ENCODE measurements at regions not wholly inside any gene's neighbourhood (a gene's known extent, or its start where the extent isn't known, plus 50 kb on each side); places are given as distances from the start of the nearest gene placed in this dataset.

DNA sequence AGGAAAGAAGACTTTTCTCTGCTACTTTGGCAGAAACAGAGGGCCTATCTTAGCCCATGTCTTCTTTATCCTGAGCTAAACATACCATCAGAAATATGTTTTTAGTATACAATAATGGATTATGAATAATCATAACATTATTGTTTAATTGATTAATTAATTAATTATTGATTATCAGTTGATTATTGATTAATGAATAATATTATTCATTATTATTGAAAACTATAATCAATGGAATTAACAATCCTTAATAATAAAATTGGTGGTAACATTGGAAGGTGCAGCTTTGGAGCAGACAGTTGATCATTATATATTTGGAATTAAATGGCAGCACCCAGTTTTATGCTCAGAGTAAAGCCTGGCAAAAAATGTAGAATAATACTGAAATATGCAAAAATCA lies 655.9 kb upstream of the ARGLU1 start:
- DNase-seq = no peak

DNA sequence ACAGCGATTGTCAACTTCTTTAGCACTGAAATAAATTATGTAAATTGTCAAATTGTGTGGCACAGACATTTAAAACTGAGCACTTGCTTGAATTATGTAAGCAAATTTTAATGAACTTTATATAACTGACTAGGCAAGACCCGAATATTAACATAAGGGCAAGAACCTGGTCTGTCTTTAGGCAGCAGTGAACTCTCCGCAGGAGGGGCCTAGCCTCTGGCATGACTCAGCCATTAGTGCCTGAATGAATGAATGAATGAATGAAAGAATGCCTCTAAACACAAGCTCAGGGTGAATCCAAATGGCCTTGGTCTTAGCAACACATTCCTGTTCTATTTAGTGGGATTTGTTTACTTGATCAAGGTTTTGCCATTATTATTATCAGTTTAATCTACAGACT lies 654.7 kb upstream of the ARGLU1 start:
- DNase-seq = no peak

DNA sequence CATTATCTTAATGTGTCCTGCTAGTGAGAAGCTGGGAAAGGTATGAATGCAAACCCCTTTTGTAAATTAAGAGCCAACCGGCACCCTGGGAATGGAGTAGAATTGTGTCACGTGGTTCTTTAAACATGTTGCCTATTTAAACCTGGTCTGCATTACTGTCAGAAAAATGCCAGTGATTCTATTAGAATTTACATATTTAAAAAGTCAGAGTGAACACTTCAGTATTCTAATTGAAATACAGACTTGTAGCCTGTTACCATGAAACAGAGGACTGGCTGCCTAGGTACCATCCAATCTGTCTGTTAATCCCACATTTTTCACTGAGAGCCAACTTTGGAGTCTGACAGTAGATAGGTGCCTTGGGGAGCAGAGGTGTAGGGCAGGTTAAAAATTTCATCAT lies 652.3 kb upstream of the ARGLU1 start:
- DNase-seq = no peak

DNA sequence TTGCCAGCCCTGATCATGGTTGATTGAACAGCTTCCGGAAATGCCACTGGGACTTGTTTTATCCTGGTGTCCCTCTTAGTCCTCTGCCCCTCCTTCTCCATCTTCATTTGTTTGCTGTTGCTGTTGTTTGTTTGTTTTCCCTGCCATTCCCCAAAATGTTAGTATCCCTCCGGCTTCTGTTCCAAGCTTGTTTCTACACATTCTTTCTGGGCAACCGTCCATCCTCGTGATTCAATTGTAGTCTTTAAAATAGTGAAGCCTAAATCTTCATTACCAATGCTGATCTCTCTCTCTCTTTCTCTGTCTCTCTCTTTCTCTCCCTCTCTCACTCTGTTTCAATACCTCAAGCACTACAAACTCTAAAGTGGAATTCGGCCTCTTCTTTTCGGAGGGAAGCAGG lies 649.3 kb upstream of the ARGLU1 start:
- DNase-seq = no peak

DNA sequence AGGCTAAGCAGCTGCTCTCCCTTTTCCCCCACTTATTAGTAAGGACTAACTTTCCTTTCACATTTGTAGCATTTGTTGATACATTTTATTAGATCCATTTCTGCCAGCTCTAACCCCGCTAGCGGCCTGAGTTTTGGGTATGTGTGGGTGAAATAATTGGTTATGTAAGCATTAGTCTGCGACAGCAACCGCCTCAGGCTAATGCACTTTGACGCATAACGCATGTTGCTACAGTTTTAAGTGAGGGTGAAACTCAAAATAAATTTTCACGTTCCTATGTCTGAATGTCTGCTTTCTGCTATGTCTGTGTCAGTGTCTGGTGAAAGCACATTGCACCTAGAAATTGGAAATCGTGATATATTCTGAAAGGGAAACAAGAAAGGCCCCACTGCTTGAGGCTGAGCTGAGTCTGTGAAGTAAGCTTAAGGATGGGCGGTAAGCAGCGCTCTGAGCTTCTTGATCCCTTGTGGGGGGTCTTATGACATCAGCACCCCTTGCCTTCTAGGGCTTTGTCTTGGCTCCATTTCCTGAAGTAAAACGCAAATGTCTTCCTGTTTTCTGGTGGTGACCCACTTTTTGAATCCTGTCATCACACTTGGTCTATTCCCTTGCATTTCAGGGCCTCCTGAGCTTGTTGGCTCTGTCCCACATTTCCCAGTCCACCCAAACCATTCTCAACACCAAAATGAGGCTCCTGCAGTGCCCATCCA lies 648.3 kb upstream of the ARGLU1 start:
- no peak for DNase-seq

DNA sequence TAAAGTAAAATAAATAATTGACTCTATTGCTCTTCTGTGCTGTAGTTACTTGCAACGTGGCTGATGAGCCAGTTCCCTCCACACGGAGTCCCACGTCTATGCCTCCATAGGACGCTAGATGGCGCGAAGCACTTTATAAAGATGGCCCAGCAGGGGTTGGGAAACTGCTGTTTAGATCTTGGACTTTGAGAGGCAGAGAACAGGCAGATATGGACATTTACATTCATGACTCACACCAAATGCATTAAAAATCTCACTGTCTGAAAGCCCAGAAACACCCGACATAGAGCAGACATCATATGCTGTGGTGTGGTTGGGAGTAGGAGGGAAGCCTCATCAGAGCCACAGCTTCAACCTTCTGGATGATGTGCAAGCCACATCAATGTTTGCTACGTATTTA lies 643.1 kb upstream of the ARGLU1 start:
- DNase-seq = peak; percentile 40

DNA sequence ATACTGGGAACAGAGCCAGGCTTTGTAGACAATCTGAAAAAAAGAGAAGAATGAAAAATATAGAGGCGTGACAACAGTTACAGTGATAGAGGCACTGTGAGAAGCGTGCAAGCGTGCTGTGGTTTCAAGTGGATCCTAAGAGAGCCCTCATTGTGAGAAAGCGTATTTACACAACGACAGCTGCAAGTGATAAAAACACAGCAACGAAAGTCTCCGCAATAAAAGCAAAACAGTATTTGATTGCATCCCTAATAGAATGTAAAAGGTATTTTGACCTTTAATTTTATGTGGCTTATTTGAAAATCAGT lies 642.7 kb upstream of the ARGLU1 start:
- DNase-seq = no peak

DNA sequence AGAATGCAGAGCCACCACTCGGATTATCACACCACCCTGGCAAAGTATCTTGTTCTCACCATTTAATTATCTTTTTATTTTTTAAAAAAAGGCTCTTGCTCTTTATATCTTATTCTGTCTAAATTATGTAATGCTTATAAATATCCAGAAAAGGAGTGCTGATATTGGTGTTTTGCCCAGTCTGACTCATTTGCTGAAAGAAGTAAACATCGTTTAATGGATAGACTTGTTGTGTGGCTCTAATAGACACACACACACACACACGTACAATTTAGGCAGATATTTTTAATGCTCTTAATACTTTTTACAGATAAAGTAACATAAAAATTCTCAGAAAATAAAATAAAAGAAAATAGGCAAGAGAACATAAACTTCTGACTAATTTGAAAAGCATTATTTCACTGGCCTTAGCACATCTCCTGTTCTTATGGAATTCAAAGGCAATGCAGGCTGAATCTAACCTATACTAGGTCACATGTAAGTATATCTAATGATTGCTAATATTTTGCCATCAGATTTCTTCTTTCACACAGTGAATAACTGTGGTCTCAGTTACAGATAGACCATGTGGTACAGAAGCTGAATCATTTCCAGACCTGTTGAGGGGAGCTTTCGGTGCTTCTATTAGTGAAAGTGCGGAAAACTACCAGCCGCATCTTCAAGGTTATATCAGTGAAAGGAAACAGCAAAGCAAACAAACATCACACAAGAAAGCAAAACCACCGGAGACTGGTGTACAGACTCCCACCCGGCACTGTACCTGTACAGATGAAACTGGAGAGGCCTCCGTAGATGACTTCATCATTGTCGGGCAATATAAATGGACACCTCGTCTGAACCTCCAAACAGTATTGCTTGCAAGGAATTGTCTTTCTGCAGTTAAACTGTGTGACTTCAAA lies 642.1 kb upstream of the ARGLU1 start:
- DNase-seq = no peak

DNA sequence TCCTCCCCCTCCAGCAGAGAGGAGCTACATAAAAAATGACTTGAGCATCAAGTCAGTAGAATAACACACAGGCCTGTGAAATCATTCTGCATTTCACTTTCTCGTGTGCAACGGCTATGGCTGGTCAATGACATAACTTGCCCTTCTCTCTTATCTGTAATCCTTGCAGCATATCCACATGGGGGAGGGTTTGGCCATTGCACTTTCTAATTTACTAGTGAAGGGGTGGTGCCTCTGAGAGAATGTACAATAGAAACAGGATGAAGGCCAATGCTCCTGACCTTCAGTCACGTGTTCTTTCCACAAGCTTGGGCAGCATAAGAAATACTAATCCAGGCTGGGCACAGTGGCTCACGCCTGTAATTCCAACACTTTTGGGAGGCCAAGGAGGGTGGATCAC lies 641.0 kb upstream of the ARGLU1 start:
- DNase-seq = no peak

DNA sequence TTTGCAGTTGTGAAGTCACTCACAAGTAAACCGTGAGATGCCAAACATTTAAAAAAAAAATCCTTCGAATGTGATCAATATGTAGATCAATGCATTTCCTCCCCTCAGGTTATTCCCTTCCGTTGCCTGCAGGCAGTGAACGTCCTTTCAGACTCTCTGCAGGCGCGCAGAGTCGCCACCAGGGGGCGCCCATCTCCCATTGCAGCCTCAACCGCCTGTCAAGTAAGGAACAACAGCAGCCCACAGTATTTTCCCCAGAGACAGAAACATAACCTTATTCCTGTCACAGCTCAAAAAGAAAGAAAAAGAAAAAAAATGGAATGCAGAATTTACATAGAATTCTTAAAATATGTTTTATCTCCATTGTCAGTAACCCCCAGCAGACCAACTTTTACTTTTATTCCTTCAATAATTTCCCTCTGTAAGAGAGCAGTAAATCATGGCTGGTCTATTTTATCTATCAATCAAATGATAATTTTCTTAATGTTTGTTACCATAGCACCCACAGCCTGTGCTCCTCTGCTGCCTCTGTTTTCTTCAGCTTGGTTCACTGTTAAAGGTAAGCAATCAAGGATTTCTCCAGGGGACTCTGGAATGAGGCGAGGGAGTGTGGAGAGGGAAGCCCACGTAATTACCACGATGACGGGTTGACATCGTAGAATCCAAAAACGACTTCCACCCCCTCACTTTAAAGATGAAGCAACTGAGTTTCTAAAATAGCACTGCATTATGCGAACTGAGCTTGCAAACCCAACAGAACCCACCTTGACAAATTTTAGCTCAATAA lies 637.6 kb upstream of the ARGLU1 start:
- DNase-seq = peak; percentile 62

DNA sequence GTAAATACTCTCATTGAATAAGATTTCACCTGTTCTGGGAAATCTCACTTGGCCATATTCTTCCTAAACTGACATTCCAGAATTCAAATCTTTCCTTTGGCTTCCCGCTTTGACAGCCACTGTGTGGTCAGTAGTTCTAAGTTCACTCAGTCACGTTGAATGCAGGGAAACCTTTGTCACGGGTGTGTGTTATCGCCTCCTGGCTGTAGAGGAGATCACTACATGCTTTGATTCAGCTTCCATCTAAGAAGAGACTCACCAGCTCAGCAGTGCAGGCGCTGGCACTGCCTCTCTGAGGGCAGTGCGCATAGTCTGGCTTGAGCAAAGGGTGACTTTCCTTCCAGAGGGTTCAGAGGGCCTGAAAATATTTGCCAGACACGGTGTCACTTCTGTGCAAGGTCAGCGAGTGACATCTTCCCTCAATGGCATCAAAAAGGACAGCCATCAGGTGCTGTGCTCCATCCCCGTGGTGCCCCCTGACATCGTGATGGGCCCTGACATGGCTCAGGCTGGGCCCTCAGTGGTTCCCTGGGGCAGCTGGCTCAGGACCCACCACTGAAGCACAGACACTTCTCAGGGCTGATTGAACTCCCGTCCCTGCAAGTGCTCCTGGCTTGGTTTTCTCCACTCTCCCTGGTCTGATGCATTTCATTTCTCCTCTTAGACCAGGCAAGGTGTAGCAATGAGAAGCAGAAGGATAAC lies 635.4 kb upstream of the ARGLU1 start:
- no peak for DNase-seq

DNA sequence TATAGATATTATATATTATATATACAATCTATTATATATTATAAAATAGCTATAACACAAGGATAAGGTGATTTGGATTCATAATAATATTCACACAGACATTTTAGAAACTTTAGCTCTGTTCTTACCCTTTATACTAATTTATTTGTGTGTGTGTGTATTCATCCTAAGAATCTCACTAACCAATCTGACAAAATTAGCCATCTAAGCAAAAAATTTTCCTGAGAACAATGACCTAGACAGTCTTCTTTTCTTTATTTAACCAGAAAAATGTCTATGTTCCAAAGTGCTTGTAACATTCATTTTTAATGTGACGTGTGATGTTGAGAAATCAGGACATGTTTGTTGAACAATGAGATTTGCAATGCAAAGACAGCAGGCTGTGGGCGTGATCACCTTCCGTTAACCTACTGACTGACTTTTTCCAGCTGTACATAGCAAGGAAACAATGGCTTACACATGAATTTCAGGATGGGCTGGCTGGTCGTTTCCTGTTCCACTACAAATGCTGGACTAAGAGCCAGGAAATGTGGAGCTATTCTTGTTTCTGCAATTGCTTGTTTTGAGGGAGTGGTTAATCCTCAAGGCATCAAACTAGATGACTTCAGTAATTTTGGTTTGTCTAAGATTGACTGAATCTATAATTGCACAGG lies 634.6 kb upstream of the ARGLU1 start:
- DNase-seq = no peak

DNA sequence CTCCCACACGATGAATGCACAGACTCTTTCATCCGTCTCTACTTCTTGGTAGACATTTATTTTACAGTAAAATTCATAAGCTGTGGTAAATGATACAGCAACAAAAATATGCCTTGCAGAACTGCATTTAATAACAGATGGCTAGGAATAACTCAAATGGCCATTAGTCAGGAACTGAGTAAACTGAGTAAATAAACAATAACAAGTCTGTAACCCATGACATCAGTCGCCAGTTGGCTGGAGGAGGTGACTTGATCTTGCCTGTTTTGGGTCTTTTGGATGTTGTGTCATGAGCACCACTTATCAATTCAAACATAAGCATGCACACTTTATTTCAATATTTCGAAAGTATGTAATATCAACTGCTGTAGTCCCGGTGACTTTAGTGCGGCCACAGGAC lies 632.6 kb upstream of the ARGLU1 start:
- DNase-seq = no peak

DNA sequence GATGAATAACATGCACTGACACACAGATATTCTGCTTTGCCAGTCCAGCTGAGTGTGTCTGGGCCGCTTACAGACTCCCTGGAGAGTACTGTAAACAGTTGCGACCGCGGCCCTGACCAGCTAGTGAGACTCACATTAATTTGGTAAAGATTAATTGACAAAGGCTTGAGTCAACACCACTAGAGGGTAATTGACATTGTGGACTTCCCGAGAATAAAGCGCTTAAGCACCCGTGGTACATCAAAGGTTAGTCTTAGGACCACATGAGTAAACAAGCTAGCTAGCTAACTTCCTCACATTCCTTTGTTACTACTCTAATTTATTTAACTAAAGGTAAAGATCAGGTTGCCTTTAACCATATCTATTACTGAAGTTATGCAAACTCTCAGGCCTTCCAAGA lies 624.4 kb upstream of the ARGLU1 start:
- DNase-seq = no peak

DNA sequence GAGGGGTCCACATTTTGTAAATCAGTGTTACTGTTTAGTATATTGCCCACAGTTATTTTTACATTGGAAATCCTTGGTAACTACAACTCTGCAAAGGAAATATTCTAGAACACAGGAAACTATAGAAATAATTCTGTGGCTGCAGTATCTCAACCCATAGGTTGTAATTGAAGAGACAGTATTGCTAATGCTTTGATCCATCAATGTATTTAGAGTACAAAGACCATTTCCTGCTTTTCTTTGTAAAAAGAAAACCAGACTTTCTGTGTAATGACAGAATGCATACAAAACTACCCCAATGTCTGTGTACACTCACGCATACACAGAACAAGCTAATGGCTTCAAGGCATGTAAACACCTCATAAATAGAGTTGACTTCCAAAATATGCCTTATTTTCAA lies 622.1 kb upstream of the ARGLU1 start:
- DNase-seq = no peak

DNA sequence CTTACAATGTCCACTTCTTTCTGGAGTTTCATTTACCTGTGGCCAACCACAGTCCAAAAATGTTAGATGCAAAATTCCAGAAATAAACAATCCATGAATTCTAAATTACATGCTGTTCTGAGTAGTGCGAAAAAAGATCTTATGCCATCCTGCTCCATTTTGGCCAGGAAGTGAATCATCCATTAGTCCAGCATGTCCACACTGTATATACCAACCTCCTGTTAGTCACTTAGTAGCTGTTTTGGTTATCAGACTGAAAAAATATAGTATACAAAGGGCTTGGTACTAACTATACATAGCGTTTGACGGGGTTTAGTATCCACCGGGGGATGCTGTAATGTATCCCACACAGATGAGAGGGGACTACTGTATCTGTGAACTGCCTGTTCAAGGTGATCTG lies 618.0 kb upstream of the ARGLU1 start:
- no peak for DNase-seq

DNA sequence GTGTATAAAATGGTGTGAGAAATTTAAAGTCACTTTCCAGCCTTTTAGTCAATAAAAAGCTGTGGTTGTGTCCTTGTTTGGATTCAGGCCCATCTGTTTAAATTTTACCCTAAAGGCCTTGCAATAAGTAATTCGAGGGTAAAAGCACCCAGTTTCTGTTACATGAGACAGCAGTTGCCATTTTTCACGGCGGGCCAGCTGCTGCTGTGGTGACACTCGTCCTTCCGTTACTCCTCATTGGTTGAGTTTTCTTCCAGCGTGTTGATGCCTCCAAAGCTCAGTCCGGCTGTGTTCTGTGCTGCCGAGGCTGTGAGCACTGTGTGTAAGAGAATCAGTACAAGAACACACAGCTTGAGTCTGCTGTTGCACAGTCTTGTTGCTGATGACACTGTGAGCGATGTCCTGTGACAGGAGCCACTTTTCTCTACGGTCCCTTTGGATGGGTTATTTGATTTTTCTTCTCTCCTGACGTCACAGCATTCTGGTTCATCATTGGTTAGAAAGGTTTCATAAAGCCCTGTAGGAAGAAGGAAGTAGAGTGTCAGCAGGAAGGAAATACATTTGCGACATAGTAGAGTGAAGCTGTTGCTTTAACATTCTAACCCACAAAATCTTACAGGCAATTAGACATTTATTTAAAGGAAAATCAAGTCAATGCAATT lies 602.5 kb upstream of the ARGLU1 start:
- no peak for DNase-seq

DNA sequence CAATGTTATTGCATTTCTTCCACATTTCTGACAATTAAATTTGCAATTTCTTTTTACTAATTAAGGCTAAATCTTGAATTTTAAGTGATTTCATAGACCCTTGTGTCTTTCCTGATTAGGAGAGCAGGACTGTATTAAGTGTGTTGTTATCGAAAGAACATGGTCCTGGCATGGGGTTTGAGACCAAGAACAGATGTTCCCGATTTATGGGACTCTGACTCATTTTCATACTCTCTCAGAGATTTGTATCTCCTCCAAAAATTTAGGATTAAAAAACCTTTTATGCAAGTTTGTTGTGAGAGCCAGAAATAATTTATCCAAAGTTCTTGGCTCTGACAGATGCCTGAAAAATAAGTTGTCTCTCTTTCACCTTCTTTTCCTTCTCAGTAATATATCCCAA lies 589.3 kb upstream of the ARGLU1 start:
- DNase-seq = no peak

DNA sequence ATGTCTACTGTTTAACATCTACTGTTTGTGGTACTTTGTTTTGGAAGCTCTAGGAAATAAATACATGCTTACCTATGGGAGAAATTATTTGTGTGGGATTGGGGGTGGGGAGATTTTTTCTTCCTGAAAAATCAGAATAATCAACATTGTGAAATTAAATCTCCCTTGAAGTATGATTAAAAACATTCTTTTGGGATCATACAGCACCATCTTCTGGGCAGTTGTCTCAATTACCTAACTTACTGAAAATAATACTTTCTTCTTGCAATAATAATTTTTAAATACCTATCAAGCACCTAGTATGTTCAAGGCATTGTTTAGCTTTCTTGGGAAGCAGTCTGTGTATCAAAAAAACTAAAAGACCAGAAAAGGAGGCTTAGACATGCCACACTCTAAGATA lies 576.5 kb upstream of the ARGLU1 start:
- no peak for DNase-seq

DNA sequence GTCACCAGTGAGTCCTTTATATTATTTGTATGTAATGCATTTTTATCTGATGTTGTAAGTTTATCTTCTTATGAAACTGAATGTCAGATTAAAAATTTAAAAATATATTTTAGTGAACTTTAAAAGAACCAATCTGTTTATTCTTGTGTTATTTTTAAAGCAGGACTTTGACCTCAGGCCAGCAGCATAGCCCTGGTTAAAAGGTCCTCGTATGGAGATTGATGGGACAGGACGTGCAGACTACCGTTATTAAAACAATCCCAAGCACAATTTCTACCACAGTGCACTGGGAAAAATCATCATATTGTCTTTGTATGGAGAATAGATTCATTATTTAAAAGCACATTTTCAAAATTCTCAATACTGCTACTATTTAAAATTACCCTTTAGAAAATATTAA lies 573.8 kb upstream of the ARGLU1 start:
- DNase-seq = no peak

DNA sequence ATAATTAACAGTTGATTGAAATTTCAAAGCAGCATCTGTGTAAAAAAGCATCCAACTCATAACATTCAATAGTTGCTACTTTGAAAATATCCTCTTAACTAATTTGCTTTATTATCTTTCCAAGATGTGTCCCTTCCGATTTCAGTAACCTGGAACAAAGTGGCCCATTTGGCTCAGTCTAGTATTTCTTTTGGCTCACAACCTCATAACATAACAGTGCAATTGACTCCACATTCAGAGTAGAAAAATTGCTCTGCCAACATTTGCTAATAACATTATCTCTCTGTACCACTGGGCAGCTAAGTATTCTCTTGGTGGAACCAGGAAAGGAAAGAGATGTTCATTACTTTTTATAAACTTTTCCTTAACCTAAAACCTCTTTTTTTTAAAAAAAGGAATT lies 571.1 kb upstream of the ARGLU1 start:
- DNase-seq = no peak

DNA sequence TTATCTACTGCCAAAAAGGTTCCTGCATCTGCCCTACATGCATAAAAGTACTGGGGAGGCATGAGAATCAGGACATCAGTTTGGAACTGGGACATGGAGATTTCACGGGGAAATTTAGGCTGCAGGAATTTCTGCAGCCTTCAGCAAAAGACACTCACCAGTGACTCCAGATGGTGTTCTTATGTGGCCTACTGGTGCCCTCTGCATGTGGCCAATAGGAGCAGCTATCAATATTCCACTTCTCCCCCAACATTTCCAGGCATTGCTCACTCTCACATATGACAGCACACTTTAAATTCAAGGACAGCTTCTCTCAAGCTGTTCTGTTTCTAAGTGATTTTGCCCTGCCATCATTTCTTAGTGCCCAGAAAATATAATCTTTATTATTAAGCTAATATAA lies 570.5 kb upstream of the ARGLU1 start:
- DNase-seq = no peak

Data from stimulated activated CD4-positive, alpha-beta T cell treated with anti-CD3 and anti-CD28 coated beads, Interleukin-4, amount 100 ng/mL, for 24 hours (primary cell).